ENCODE measurements at regions not wholly inside any gene's neighbourhood (a gene's known extent, or its start where the extent isn't known, plus 50 kb on each side); places are given as distances from the start of the nearest gene placed in this dataset.
"Not testable (repeated sequence)": the region's sequence is repeated elsewhere in the genome, so short reads cannot be mapped to it uniquely, and the experiment has no call there.

DNA sequence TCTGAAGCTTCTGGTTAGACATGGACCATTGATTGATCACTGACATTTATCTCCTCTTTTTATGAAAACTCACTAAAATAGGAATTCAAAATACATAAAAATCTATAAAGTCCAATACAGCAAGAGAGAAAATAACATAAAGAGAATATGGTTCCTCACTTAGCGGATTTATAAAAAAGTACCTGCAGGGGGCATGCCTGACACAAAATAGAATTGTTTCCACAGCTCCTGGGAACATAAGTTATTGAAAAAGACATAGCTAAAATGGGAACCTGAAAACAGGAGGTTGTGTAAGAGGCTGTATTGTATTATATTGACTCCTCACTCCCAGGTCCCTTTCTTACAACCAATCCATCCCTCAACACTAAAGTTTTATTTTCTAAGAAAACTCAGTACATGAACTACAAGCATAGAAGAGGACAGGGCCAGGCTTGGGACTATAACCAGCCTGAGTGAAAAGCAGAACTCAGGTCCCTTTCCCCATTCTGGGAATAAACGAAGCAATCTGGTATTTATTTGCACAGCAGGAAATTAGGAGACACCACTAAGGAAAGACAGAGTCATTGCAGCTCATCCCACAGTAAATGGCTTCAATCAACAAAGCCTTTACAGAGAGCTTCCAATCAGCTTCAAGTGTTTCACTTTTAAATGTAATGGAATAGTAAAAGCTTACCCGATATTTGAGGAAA is 121.1 kb upstream of the NDST4 start:
- no peak for DNase-seq (ENCODE audit: low read depth in 2 of 2)

- no peak for DNase-seq (ENCODE audit: low read depth in 2 of 2)
These were observed 120.2 kb upstream of the NDST4 start for GRCh38 chr4:115233600-115233999.

DNA sequence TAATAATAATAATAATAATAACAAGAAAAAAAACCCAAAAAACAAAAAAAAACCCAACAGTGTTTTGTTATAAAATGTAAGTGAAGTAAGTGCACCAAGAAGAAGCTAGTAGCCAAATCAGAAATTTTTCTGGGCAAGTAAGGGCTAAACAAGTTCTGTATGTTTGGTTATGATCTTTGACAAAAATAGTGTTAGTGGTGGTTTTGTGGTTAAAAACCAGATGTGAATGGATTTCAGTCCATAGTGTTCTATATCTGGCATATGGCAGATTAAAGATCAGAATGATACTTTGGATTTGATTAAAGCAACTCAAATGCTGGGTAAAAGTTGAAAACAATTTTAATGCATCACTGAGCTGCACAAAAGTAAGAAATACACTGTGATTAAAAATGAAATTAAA is 116.5 kb upstream of the NDST4 start:
- DNase-seq (ENCODE audit: low read depth in 2 of 2) = no peak

GRCh38 chr4:115228851-115229250 is 115.4 kb upstream of the NDST4 start:
- no peak for DNase-seq (ENCODE audit: low read depth in 2 of 2)

GRCh38 chr4:115222061-115222460 is 108.6 kb upstream of the NDST4 start:
- DNase-seq (ENCODE audit: low read depth in 2 of 2) = no peak

GRCh38 chr4:115219862-115220261 is 106.4 kb upstream of the NDST4 start:
- DNase-seq (ENCODE audit: low read depth in 2 of 2) = no peak

DNA sequence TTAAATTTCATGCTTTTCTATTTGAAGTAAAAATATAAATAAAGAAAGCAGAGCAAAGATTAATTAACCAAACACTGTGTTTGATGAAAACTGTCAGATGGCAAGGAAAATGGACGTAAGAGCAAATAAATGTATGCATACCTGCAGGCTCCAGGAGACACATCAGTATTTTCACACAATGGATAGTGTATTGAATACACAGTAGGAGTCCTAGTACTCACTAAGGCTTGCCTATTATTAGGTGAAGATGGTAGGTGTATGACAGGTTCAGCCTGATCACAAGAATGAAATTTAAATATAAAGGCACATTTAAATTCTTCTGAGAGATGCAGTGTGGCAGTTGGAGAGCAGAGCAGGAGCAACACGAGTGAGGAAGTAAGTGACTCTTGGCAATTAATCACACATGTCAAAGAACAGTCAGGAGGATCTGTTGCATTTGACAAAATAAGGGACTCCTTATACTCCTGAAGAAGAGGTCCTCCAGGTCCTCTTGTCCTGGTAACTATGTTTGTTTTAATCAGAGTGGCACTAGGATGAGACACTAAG is 106.0 kb upstream of the NDST4 start:
- DNase-seq (ENCODE audit: low read depth in 2 of 2) = no peak

DNA sequence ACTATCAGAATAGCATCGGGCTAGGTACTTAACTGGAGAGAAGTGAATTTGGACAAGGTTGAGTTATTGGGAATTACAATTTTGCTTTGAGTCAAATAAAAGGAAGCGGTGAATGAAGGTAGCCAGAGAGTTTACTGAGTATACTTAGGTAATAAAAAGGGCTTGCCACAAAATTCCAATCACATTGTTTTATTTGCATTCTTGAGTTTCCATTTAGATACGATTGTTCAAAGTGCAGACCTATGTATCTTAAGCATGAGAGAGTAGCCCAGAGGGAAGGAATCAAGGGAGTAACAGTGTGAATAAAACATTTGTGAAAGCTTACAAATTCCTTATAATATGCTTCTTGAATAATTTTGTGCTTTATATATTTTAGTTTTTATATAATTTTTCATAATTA is 102.5 kb upstream of the NDST4 start:
- no peak for DNase-seq (ENCODE audit: low read depth in 2 of 2)

DNA sequence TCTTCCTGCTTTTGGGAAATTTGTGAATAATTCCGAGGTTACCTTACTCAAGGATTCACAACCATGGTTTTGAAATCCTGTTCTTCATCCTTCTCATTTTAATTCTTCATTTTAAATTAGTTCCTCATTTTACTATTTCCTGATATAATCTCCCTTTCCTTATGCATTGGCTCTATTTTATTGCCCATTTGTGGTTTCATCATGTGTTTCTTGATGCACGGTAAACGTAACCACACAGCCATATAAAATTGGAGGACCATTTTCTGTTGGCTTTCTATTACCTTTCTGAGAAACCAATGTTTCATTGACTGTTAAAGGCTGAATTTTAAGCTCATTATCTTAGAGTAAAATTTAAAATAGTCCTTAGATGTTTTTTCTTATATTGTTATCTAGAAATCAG is 100.3 kb upstream of the NDST4 start:
- no peak for DNase-seq (ENCODE audit: low read depth in 2 of 2)

DNA sequence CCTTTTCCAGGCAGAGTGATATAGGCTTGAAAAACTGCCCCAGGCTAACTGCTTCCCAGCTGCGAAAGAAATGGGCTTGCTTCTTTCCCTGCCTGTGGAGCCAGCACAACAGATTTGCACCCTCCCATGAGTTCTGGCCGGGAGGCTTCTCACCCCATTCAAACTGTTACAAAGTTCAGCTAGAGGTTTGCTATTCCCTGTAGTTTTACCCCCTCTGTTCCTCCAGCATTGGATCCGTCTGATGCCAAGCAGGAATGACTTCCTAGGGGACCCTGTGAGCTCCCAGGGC is 87.6 kb upstream of the NDST4 start:
- DNase-seq (ENCODE audit: low read depth in 2 of 2) = no peak

- DNase-seq (ENCODE audit: low read depth in 2 of 2) = not testable (repeated sequence)
These were observed 87.0 kb upstream of the NDST4 start for GRCh38 chr4:115200201-115201041.

- DNase-seq (ENCODE audit: low read depth in 2 of 2) = not testable (repeated sequence)
These were observed 81.2 kb upstream of the NDST4 start for GRCh38 chr4:115194612-115195011.

DNA sequence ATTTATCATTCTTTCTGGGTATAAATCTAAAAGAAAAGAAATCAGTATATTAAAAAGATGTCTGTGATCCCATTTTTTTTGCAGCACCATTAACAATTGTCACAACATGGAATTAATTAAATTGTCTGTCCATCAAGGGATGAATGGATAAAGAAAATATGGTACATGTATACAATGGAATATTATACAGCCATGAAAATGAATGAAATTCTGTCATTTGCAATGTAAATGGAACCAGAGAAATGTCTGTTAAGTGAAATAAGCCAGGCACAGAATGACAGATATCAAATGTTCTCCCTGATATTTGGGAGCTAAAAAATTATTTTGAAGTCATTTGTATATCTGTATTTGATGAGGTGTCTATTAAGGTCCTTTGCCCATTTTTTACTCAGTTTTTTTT is 77.1 kb upstream of the NDST4 start:
- DNase-seq (ENCODE audit: low read depth in 2 of 2) = no peak

- no peak for DNase-seq (ENCODE audit: low read depth in 2 of 2)
These were observed 73.7 kb upstream of the NDST4 start for GRCh38 chr4:115187136-115187535.

- not testable (repeated sequence) for DNase-seq (ENCODE audit: low read depth in 2 of 2)
These were observed 66.1 kb upstream of the NDST4 start for GRCh38 chr4:115179438-115180062.

GRCh38 chr4:115178687-115179086 is 65.3 kb upstream of the NDST4 start:
- DNase-seq (ENCODE audit: low read depth in 2 of 2) = not testable (repeated sequence)

GRCh38 chr4:115171220-115171619 is 57.8 kb upstream of the NDST4 start:
- no peak for DNase-seq (ENCODE audit: low read depth in 2 of 2)

- DNase-seq (ENCODE audit: low read depth in 2 of 2) = no peak
These were observed 52.1 kb upstream of the NDST4 start for GRCh38 chr4:115165503-115165902.
